Mesendoderm (in vitro differentiated cells): ENCODE measurements at regions not wholly inside any gene's neighbourhood (a gene's known extent, or its start where the extent isn't known, plus 50 kb on each side); places are given as distances from the start of the nearest gene placed in this dataset.

ENCODE experiments used
- DNase-seq: peaks from one replicate; pipeline ENCODE4 v3.0.0; 2013
- H2AK5ac ChIP-seq: 2 replicates; pipeline ENCODE4 v1.6.1; 2013; ENCODE audit warnings: low read length, inconsistent platforms
- H2BK120ac ChIP-seq: 2 replicates; pipeline ENCODE4 v1.6.1; 2013; ENCODE audit warnings: low read depth, mild to moderate bottlenecking, low read length, moderate library complexity, mixed read lengths
- H2BK15ac ChIP-seq: replicated peaks from 2 replicates; pipeline ENCODE4 v1.6.1; 2013; ENCODE audit warnings: low read depth, mild to moderate bottlenecking, moderate library complexity
- H2BK5ac ChIP-seq: 2 replicates; pipeline ENCODE4 v1.6.1; 2013; ENCODE audit warnings: low read length, inconsistent platforms
- H3K18ac ChIP-seq: 2 replicates; pipeline ENCODE4 v1.6.1; 2013; ENCODE audit warnings: mild to moderate bottlenecking, low read length, mixed read lengths
- H3K23ac ChIP-seq: one replicate; pipeline ENCODE4 v1.6.1; 2013; ENCODE audit warnings: low read length
- H3K27ac ChIP-seq: 2 replicates; pipeline ENCODE4 v1.5.1; 2013; ENCODE audit warnings: low read depth, mild to moderate bottlenecking, inconsistent platforms, low read length, moderate library complexity
- H3K27me3 ChIP-seq: 2 replicates; pipeline ENCODE4 v1.6.1; 2013; ENCODE audit warnings: low read length, control low read depth, mild to moderate bottlenecking, inconsistent platforms; ENCODE audit not compliant: insufficient read depth, poor library complexity
- H3K36me3 ChIP-seq: 2 replicates; pipeline ENCODE4 v1.6.1; 2013; ENCODE audit warnings: low read length, inconsistent platforms; ENCODE audit not compliant: control insufficient read depth, insufficient read depth
- H3K4ac ChIP-seq: one replicate; pipeline ENCODE4 v1.6.1; 2013; ENCODE audit warnings: low read depth, mild to moderate bottlenecking, low read length, moderate library complexity
- H3K4me1 ChIP-seq: 2 replicates; pipeline ENCODE4 v1.6.1; 2013; ENCODE audit warnings: low read depth, low read length, inconsistent platforms; ENCODE audit not compliant: control insufficient read depth
- H3K4me2 ChIP-seq: 2 replicates; pipeline ENCODE4 v1.6.1; 2013; ENCODE audit warnings: low read length
- H3K4me3 ChIP-seq: 2 replicates; pipeline ENCODE4 v1.5.1; 2013; ENCODE audit warnings: mild to moderate bottlenecking, low read length
- H3K56ac ChIP-seq: one replicate; pipeline ENCODE4 v1.6.1; 2013; ENCODE audit warnings: low read length
- H3K79me1 ChIP-seq: 2 replicates; pipeline ENCODE4 v1.6.1; 2013; ENCODE audit warnings: low read length, inconsistent platforms
- H3K79me2 ChIP-seq: 2 replicates; pipeline ENCODE4 v1.6.1; 2013; ENCODE audit warnings: mild to moderate bottlenecking, low read length; ENCODE audit not compliant: control insufficient read depth, insufficient read depth
- H3K9ac ChIP-seq: 2 replicates; pipeline ENCODE4 v1.6.1; 2013; ENCODE audit warnings: low read length, inconsistent platforms
- H4K5ac ChIP-seq: one replicate; pipeline ENCODE4 v1.6.1; 2013; ENCODE audit warnings: low read length
- H4K8ac ChIP-seq: one replicate; pipeline ENCODE4 v1.6.1; 2013; ENCODE audit warnings: low read depth, mild to moderate bottlenecking, control low read depth, low read length, moderate library complexity
- WGBS: extraction: QIAGEN DNeasy Blood & Tissue Kit; methylation state at CpG from one replicate; pipeline ENCODE4 v1.1.7; 2013; ENCODE audit warnings: low lambda C conversion rate, missing lambda C conversion rate; ENCODE audit not compliant: insufficient coverage; ENCODE audit errors: extremely low coverage; 5-methylcytosine and 5-hydroxymethylcytosine counted together

DNA sequence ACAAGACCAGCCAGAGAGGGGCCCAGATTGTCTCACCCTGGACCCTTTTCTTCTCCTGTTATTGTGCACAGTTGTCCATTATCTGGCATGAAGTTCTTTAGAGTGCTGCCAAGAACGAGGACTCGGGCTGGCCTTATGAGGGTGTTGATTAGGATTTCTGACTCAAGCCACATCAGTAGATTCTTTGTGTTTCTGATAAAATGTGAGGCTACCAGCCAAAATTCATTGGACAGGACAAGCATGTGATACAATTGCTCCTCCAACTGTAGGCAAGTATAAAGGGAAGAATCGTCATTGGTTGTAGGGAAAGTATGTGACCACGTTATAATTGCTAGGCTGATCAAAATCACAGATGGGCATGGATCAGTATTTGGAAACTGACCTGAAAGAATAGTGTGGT, 99.2 kb upstream of the TMC3 start:
- Histone ChIP-seq H3K9ac (no peak overlapping the region), H3K27me3 (no peaks in the 10 kb centered on the region), H3K79me2 (no peaks in the 10 kb centered on the region), H2BK5ac (no peak overlapping the region), H2BK120ac (no peak overlapping the region), H3K4me2 (no peak overlapping the region), H3K79me1 (no peaks in the 10 kb centered on the region), H3K18ac (no peak overlapping the region), H3K27ac (no peak overlapping the region), H2AK5ac (no peak overlapping the region), H3K36me3 (no peaks in the 10 kb centered on the region), H3K4me1 (no peaks in the 10 kb centered on the region), H3K4ac (no peak overlapping the region), H4K8ac (no peak overlapping the region), H3K23ac (no peak overlapping the region), H2BK15ac (no peak overlapping the region), H3K4me3 (no peak overlapping the region), H4K5ac (no peak overlapping the region), H3K56ac (no peak overlapping the region)
- DNase-seq, result no peak
- WGBS, result no CpG with 5 or more reads among the region's 4 CpGs

- H3K23ac ChIP-seq, result no peak overlapping the region
- H3K27ac ChIP-seq, result no peak overlapping the region
- no peak overlapping the region for H2BK120ac ChIP-seq
- no peaks in the 10 kb centered on the region for H3K36me3 ChIP-seq
- H2BK5ac ChIP-seq, result no peak overlapping the region
- no peak overlapping the region for H4K8ac ChIP-seq
- no peaks in the 10 kb centered on the region for H3K79me1 ChIP-seq
- no peaks in the 10 kb centered on the region for H3K27me3 ChIP-seq
- no peak overlapping the region for H3K18ac ChIP-seq
- no peak overlapping the region for H3K4ac ChIP-seq
- H2AK5ac ChIP-seq, result no peak overlapping the region
- H3K79me2 ChIP-seq, result no peaks in the 10 kb centered on the region
- no peak overlapping the region for H4K5ac ChIP-seq
- H3K9ac ChIP-seq, result no peak overlapping the region
- no peak overlapping the region for H3K4me2 ChIP-seq
- WGBS, result no CpG with 5 or more reads among the region's 2 CpGs
- H2BK15ac ChIP-seq, result no peak overlapping the region
- no peak for DNase-seq
- no peak overlapping the region for H3K56ac ChIP-seq
- no peaks in the 10 kb centered on the region for H3K4me1 ChIP-seq
- no peak overlapping the region for H3K4me3 ChIP-seq
Measured at GRCh38 chr15:81471151-81471550, 97.1 kb upstream of the TMC3 start.

DNA sequence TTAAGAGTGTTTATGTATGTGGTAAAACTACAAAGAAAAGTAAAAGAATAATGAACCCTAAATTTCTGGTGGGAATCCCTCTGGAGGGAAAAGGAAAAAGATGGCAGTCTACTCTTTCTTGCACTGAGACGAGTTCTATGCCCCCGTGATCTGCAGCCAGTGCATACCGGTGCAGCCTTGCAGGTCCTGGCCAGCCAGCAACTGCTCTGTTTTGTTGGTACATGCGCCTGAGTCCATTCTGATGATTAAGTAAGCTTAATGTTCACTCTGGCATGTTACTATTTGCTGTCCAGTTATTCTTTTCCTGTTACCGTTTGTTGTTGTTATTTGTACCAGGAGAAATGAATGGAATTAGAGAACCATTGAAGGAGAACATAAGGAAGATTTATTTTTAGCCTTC, 95.1 kb upstream of the TMC3 start:
- WGBS, result no CpG with 5 or more reads among the region's 5 CpGs
- no peak for DNase-seq

GRCh38 chr15:81466741-81467140, 92.7 kb upstream of the TMC3 start:
- no peaks in the 10 kb centered on the region for H3K4me1 ChIP-seq
- no peaks in the 10 kb centered on the region for H3K36me3 ChIP-seq
- H3K56ac ChIP-seq, result no peak overlapping the region
- no peaks in the 10 kb centered on the region for H3K79me2 ChIP-seq
- no peak overlapping the region for H2AK5ac ChIP-seq
- no CpG with 5 or more reads among the region's 3 CpGs for WGBS
- H3K4me2 ChIP-seq, result no peak overlapping the region
- no peak overlapping the region for H2BK5ac ChIP-seq
- no peak overlapping the region for H3K27ac ChIP-seq
- no peak overlapping the region for H3K23ac ChIP-seq
- H3K4ac ChIP-seq, result no peak overlapping the region
- H4K5ac ChIP-seq, result no peak overlapping the region
- no peak for DNase-seq
- no peak overlapping the region for H4K8ac ChIP-seq
- no peaks in the 10 kb centered on the region for H3K27me3 ChIP-seq
- no peak overlapping the region for H3K18ac ChIP-seq
- H3K4me3 ChIP-seq, result no peak overlapping the region
- H3K79me1 ChIP-seq, result no peaks in the 10 kb centered on the region
- no peak overlapping the region for H3K9ac ChIP-seq
- H2BK120ac ChIP-seq, result no peak overlapping the region
- H2BK15ac ChIP-seq, result no peak overlapping the region

More for the DNA sequence above, 95.1 kb upstream of the TMC3 start:
- H2BK120ac ChIP-seq, result no peak overlapping the region
- no peak overlapping the region for H4K8ac ChIP-seq
- H2BK5ac ChIP-seq, result no peak overlapping the region
- H3K4me3 ChIP-seq, result no peak overlapping the region
- no peak overlapping the region for H2BK15ac ChIP-seq
- H3K9ac ChIP-seq, result no peak overlapping the region
- no peak overlapping the region for H3K27ac ChIP-seq
- H3K36me3 ChIP-seq, result no peaks in the 10 kb centered on the region
- no peak overlapping the region for H3K4me2 ChIP-seq
- no peak overlapping the region for H4K5ac ChIP-seq
- H3K79me1 ChIP-seq, result no peaks in the 10 kb centered on the region
- H3K4ac ChIP-seq, result no peak overlapping the region
- H3K18ac ChIP-seq, result no peak overlapping the region
- no peaks in the 10 kb centered on the region for H3K79me2 ChIP-seq
- H3K4me1 ChIP-seq, result no peaks in the 10 kb centered on the region
- H3K23ac ChIP-seq, result no peak overlapping the region
- no peaks in the 10 kb centered on the region for H3K27me3 ChIP-seq
- no peak overlapping the region for H2AK5ac ChIP-seq
- no peak overlapping the region for H3K56ac ChIP-seq

GRCh38 chr15:81454024-81454423, 80.0 kb upstream of the TMC3 start:
- Histone ChIP-seq H3K79me2 (no peaks in the 10 kb centered on the region), H3K18ac (no peak overlapping the region), H4K8ac (no peak overlapping the region), H2BK120ac (no peak overlapping the region), H3K27ac (no peak overlapping the region), H3K4me2 (no peak overlapping the region), H3K23ac (no peak overlapping the region), H2BK15ac (no peak overlapping the region), H3K9ac (no peak overlapping the region), H3K4ac (no peak overlapping the region), H2AK5ac (no peak overlapping the region), H2BK5ac (no peak overlapping the region), H3K79me1 (no peaks in the 10 kb centered on the region), H3K27me3 (no peaks in the 10 kb centered on the region), H4K5ac (no peak overlapping the region), H3K36me3 (no peaks in the 10 kb centered on the region), H3K4me3 (no peak overlapping the region), H3K56ac (no peak overlapping the region), H3K4me1 (no peaks in the 10 kb centered on the region)
- DNase-seq, result no peak
- WGBS, result no CpG with 5 or more reads among the region's 1 CpG

- DNase-seq, result no peak
- no peaks in the 10 kb centered on the region for H3K27me3 ChIP-seq
- H2BK120ac ChIP-seq, result no peak overlapping the region
- H3K36me3 ChIP-seq, result no peaks in the 10 kb centered on the region
- WGBS, result no CpG with 5 or more reads among the region's 1 CpG
- H3K9ac ChIP-seq, result no peak overlapping the region
- no peak overlapping the region for H2AK5ac ChIP-seq
- no peak overlapping the region for H4K5ac ChIP-seq
- no peak overlapping the region for H2BK15ac ChIP-seq
- no peak overlapping the region for H3K23ac ChIP-seq
- no peaks in the 10 kb centered on the region for H3K79me1 ChIP-seq
- no peak overlapping the region for H3K4me2 ChIP-seq
- H3K56ac ChIP-seq, result no peak overlapping the region
- H3K18ac ChIP-seq, result no peak overlapping the region
- H3K79me2 ChIP-seq, result no peaks in the 10 kb centered on the region
- H3K4me3 ChIP-seq, result no peak overlapping the region
- H4K8ac ChIP-seq, result no peak overlapping the region
- no peak overlapping the region for H3K27ac ChIP-seq
- H2BK5ac ChIP-seq, result no peak overlapping the region
- H3K4me1 ChIP-seq, result no peaks in the 10 kb centered on the region
- H3K4ac ChIP-seq, result no peak overlapping the region
Measured at GRCh38 chr15:81450721-81451120, 76.7 kb upstream of the TMC3 start.
